Nephron (organoid): ENCODE measurements at regions not wholly inside any gene's neighbourhood (a gene's known extent, or its start where the extent isn't known, plus 50 kb on each side); places are given as distances from the start of the nearest gene placed in this dataset.

Experiments
- H3K27ac Mint-ChIP-seq, 3 experiments: 2 replicates each; pipeline ENCODE4 v1.8.0; 2020; ENCODE audit warnings: mixed read lengths in 3 of 3, mild to moderate bottlenecking in 2 of 3, moderate library complexity in 1 of 3
- H3K27me3 Mint-ChIP-seq: 2 replicates; pipeline ENCODE4 v1.8.0; 2021; ENCODE audit warnings: low read depth, mild to moderate bottlenecking, moderate library complexity, mixed read lengths
- H3K36me3 Mint-ChIP-seq: 2 replicates; pipeline ENCODE4 v1.8.0; 2020; ENCODE audit warnings: low read depth, mixed read lengths
- H3K4me1 Mint-ChIP-seq: 2 replicates; pipeline ENCODE4 v1.8.0; 2020; ENCODE audit warnings: mixed read lengths
- H3K4me3 Mint-ChIP-seq, 3 experiments: 2 replicates each; pipeline ENCODE4 v1.8.0; 2020; ENCODE audit warnings: mild to moderate bottlenecking in 3 of 3, mixed read lengths in 3 of 3, moderate library complexity in 2 of 3
- H3K9me3 Mint-ChIP-seq: 2 replicates; pipeline ENCODE4 v1.8.0; 2020; ENCODE audit warnings: mixed read lengths
- TF ChIP-seq, protein P1 (sequence below), 3 experiments: fragments of 200-600 bp; sonication (generic); IDR thresholded peaks; one replicate each; pipeline ENCODE4 v1.5.0; 2021; ENCODE audit warnings: antibody characterized with exemption in 3 of 3; ENCODE audit not compliant: unreplicated experiment in 3 of 3

DNA sequence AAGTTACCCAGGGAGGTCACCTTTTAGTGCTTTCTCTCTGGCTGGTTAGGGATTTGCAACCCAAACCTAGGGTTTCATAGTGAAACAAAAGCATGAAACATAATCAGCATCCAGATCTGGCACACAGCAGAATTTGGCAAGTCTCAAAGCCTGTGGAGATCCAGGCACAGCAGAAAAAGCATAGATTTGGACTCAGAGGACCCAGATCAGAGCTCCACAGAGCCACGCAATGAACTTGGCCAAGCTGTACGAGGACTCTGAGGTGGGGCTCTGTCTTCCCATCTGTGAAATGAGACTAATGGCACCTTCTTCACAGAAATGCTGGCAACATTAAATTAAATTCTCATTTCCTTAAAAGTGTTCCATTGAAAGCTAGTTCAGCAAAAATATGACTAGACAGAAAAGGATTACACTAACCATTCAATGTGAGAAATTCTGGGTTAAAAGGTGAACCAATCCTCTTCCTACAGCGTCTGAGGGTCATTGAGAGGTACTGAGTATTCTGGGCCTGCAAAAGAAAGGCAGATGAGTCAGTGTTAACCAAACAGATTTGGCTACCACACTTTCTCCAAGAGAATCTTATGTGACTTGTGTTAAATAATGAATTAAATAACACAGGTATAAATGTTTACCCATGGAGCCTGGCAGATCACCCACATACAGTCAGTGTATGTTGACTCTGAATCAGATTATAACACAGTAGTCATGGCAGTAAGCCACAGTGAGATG is 266.3 kb downstream of the MREG start:
- TF ChIP-seq, protein P1, sequence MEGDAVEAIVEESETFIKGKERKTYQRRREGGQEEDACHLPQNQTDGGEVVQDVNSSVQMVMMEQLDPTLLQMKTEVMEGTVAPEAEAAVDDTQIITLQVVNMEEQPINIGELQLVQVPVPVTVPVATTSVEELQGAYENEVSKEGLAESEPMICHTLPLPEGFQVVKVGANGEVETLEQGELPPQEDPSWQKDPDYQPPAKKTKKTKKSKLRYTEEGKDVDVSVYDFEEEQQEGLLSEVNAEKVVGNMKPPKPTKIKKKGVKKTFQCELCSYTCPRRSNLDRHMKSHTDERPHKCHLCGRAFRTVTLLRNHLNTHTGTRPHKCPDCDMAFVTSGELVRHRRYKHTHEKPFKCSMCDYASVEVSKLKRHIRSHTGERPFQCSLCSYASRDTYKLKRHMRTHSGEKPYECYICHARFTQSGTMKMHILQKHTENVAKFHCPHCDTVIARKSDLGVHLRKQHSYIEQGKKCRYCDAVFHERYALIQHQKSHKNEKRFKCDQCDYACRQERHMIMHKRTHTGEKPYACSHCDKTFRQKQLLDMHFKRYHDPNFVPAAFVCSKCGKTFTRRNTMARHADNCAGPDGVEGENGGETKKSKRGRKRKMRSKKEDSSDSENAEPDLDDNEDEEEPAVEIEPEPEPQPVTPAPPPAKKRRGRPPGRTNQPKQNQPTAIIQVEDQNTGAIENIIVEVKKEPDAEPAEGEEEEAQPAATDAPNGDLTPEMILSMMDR (IDR thresholded peaks at IDR 0.05; ENCODE audit: unreplicated experiment in 3 of 3): no peak
- Mint-ChIP-seq H3K4me3 (no peak overlapping the region), H3K27me3 (no peaks in the 10 kb centered on the region), H3K27ac (peak overlapping the region in 1 of 3 experiments; percentile 40), H3K36me3 (no peaks in the 10 kb centered on the region), H3K4me1 (peaks cover 28% of the 10 kb centered on the region), H3K9me3 (no peaks in the 10 kb centered on the region)

GRCh38 chr2:215746226-215746886 is 267.0 kb downstream of the MREG start:
- Mint-ChIP-seq H3K4me1 (peaks cover 28% of the 10 kb centered on the region), H3K36me3 (no peaks in the 10 kb centered on the region), H3K27me3 (no peaks in the 10 kb centered on the region), H3K27ac (peak overlapping the region in 1 of 3 experiments; percentile 40), H3K9me3 (no peaks in the 10 kb centered on the region), H3K4me3 (no peak overlapping the region)
- TF ChIP-seq, protein P1 (IDR thresholded peaks at IDR 0.05; ENCODE audit: unreplicated experiment in 3 of 3): no peak

DNA sequence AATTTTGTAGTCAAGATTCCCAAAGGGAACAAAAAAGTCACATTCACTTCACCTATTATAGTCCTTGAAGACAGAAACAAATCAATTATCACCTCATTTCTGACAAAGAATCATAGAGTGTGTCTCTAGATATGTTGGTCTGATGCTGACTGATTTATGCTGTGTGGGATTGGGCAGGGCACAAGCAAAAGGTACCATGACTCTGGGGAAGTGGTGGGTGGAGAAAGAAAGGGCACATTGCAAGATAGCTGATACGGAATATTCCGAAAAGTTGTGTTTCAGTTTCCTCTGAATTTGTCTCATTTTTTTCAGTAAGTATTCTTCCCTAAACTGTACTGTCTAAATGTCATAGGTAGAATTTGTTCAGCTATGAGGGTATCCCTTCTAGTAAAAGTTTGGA is 268.0 kb downstream of the MREG start:
- TF ChIP-seq, protein P1 (IDR thresholded peaks at IDR 0.05; ENCODE audit: unreplicated experiment in 3 of 3): no peak
- H3K4me3 Mint-ChIP-seq: no peak overlapping the region
- H3K27me3 Mint-ChIP-seq: no peaks in the 10 kb centered on the region
- no peaks in the 10 kb centered on the region for H3K36me3 Mint-ChIP-seq
- no peaks in the 10 kb centered on the region for H3K9me3 Mint-ChIP-seq
- H3K27ac Mint-ChIP-seq: no peak overlapping the region
- H3K4me1 Mint-ChIP-seq: peaks cover 33% of the 10 kb centered on the region

GRCh38 chr2:215744514-215744913 is 268.8 kb downstream of the MREG start:
- H3K9me3 Mint-ChIP-seq: peaks cover 3% of the 10 kb centered on the region
- no peaks in the 10 kb centered on the region for H3K36me3 Mint-ChIP-seq
- H3K4me3 Mint-ChIP-seq: no peak overlapping the region
- H3K27me3 Mint-ChIP-seq: no peaks in the 10 kb centered on the region
- TF ChIP-seq, protein P1 (IDR thresholded peaks at IDR 0.05; ENCODE audit: unreplicated experiment in 3 of 3): no peak
- no peak overlapping the region for H3K27ac Mint-ChIP-seq
- peaks cover 31% of the 10 kb centered on the region for H3K4me1 Mint-ChIP-seq

GRCh38 chr2:215743066-215743465 is 270.3 kb downstream of the MREG start:
- peaks cover 13% of the 10 kb centered on the region for H3K9me3 Mint-ChIP-seq
- H3K4me3 Mint-ChIP-seq: no peak overlapping the region
- no peak overlapping the region for H3K27ac Mint-ChIP-seq
- no peaks in the 10 kb centered on the region for H3K27me3 Mint-ChIP-seq
- peaks cover 21% of the 10 kb centered on the region for H3K4me1 Mint-ChIP-seq
- TF ChIP-seq, protein P1 (IDR thresholded peaks at IDR 0.05; ENCODE audit: unreplicated experiment in 3 of 3): no peak
- H3K36me3 Mint-ChIP-seq: no peaks in the 10 kb centered on the region
